GM19395 (cell line): ENCODE measurements at regions not wholly inside any gene's neighbourhood (a gene's known extent, or its start where the extent isn't known, plus 50 kb on each side); places are given as distances from the start of the nearest gene placed in this dataset.

Experiments used
- ATAC-seq: cut with Tn5 transposase; IDR thresholded peaks from one replicate; pipeline ENCODE4 v1.9.1; 2021; ENCODE audit warnings: mild to moderate bottlenecking, moderate library complexity; ENCODE audit not compliant: unreplicated experiment

DNA sequence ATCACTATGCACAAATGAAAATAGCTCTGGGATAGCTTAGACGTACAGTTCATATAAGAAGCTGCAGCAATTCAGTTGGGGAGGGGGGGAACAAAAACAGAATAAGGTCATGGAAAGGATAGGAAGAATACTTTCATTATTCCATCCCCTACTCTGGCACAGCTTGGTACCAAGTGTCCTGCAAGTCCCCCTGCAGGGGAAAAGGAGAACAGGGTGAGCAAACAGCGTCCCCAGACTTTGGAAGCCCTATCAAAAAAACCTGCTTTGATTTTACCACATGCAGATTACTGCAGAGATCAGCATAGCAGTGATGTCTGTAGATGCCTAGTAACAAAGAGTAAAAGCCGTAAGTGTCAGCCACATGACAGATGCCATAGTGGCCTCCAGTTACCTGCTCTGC lies 209.4 kb upstream of the NEIL3 start:
- ATAC-seq: no peak

GRCh38 chr4:177103619-177104018 lies 206.1 kb upstream of the NEIL3 start:
- ATAC-seq: no peak

DNA sequence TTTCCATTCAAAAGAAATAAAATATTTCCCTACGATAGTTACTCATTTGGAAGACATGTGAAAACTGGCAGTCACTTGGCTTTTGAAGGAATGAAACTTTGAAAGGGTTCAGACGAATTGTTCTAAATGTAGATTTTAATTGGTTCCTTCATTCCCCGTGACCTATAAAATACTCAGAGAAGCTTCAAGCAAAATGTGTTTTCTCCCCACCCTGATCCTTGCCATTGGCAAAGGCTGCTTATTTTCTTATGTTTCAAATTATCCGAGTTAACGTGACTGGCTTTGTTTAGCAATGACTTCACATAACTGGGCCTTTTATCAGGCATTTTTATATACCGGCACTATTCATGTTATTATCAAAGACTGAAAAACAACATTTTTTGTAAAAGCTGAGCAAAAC lies 204.1 kb upstream of the NEIL3 start:
- no peak for ATAC-seq

GRCh38 chr4:177107288-177107921 lies 202.3 kb upstream of the NEIL3 start:
- no peak for ATAC-seq

DNA sequence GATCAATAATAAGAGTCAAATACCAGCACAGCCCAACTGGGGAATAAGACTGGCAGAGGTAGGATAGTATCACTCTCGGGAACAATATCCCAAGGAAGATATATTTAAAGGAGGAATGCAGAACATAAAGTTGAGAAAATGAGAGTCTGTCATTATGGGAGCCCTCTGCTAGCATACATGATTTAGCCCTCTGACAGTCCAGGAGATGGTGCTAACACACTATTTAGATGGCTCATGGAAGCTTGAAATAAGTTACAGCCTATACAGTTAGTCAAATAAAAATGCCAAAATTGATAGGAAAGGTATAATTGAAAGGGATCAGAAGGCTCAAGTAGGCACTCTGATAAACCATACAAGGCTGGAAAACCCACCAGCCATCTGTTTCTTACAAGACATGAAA lies 201.0 kb upstream of the NEIL3 start:
- no peak for ATAC-seq

DNA sequence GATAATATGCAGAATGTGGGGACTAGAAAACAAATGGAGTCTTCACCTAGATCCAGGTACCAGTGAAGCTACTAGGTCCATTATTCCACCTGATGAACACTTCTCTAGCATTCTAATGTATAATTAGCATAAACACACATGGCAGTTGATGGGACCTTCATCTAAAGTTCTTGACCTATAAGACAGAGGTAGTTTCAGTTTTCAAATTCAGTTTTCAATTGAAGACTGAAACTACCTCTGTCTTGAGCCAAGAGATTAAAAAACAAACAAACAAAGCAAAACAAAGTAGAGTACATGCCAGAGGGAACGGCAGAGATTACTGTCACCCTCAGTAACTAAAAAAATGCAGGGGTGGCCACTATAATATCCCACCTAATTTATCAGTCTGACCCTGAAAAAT lies 199.9 kb upstream of the NEIL3 start:
- ATAC-seq: no peak

DNA sequence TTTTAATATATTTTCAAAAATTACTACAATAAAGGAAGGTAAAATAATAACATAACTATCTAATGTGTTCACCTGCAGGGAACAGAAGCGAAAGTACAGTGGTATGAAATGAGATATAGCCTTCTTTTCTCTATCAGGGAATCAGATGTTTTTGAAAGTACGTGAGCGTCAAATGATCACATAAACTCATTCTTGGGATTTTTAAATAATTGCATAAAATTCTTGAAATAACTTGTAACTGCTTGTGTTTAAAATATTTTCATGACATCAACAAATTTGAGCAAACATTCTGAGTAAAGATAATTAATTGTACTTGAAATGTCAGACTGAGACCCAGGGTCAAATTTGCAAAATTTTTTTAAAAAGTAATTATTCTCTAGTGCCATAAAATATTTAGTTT lies 193.5 kb upstream of the NEIL3 start:
- no peak for ATAC-seq

DNA sequence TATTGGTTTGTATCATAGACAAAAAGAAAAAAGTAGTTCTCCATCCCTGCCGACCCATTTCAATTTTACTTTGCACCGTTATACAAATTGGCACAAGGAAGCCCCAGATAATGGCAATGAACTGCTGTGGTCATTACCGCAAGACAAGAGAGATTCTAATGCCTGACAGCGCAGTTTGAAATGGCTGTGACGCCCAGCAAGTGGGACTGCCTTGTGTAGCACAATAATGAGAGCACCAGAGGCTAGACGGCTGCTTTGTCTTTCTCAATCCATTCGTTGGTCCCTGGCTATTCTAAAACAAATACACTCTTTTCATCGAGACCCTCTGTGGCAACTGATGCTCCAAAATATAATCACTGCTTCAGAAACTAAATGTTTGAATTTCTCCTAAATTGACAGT lies 192.4 kb upstream of the NEIL3 start:
- no peak for ATAC-seq

- ATAC-seq: no peak
Measured at GRCh38 chr4:177118596-177118995, 191.1 kb upstream of the NEIL3 start.

GRCh38 chr4:177119021-177119471 lies 190.6 kb upstream of the NEIL3 start:
- no peak for ATAC-seq

DNA sequence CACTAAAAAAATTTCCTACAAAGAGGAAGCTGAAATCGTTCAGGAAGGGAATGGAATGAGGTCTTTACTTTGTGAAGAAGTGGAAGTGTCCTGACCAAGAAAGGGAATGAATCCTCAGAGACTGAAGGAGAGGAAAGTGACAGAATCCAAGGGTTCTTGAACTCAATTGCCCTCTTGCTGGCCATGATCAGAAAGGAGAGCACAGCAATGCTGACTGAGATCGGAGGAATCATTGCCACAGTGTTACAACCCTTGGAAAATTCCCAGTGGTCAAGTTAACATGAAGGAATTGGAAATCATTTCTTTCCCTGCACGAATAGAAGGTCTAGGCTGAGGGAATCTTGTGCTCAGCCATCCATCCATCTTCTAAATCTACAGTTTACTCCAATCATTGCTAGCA lies 190.0 kb upstream of the NEIL3 start:
- no peak for ATAC-seq

GRCh38 chr4:177123811-177124210 lies 185.9 kb upstream of the NEIL3 start:
- no peak for ATAC-seq

DNA sequence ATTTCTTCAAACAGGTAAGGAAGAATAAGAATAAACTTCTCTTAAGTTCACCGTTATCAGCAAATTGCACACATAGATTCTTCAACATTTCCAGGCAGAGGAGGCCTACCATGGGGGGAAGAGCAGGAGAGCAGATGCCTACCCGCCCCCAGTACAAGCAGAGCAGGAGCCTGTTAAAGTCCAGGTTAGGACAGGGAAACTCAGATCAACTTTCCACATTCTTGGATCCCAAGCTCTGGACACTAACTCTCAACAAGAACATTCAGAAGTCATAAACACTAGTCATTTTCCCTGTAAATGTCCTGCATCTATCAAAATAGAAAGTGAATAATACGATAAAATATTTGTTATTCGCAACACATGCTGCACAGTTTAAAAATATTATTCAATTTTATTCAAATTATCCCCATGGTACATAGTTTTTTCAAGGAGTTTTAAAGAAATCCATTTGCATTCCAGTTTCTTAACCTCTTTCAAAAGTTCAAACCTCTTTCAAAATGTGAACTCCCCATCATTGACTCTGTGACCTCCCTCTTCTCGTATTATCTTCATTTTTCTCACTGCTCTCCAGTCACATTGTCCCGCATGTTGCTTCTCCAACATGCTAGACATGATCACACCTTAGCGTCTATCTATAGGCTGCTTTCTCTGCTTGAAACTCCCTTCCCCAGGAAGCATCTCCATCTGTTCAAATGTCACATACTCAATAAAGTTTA lies 185.2 kb upstream of the NEIL3 start:
- no peak for ATAC-seq

GRCh38 chr4:177125656-177126055 lies 184.0 kb upstream of the NEIL3 start:
- no peak for ATAC-seq

DNA sequence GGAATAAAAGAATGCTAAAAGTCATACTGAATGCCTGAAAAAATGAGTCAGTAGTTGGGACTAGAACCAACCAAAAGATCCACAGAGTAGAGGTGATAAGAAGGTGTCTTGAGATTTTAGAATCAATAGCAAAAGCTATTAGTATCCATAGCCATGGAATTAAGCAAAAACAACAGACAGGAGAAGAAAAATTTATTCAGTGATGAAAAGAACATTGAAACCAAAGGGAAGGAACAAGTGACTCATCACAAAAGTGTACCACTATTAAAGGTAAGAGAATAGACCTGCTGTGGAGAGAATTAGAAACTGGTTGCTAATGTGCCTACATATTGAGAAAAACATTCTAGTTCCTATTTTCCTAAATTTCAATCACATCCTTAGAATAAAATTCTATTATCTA lies 182.0 kb upstream of the NEIL3 start:
- ATAC-seq: no peak

GRCh38 chr4:177128306-177128705 lies 181.4 kb upstream of the NEIL3 start:
- no peak for ATAC-seq

DNA sequence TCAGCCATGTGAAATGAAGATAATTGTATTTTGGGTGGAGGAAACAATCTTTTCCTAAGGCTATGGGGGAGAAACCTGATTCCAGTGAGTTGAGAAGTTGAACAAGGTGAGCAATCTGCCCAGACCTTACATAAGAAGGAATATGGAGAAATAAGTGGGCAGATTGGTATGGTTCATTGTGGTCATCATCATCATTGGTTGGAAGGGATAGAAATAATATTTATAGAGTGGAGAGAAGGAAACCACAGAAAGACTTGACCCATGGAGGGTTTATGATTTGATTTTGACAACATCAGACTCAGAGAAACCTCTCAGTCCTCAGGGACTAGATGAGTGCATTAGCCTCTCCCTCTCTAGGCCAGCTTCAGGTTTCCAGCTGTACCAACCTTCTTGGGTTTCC lies 177.9 kb upstream of the NEIL3 start:
- ATAC-seq: no peak

DNA sequence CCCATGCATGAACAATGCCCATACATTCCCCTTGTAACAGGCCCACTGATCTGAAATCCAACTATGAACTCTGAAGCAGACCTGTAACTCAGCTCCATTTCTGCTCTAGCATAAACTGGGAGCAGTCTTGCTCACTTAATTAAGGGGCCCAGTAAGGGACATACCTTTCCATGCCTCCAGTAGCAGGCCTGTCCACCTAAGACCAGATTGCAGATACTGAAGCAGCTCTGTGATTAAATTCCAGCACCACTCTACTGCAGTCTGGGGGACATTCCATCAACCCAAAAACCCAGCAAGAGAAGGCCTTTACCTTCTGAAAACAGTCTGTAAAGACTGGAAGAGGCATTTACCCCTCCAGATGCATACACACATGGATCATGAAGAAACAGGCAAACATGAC lies 162.0 kb upstream of the NEIL3 start:
- ATAC-seq: no peak

DNA sequence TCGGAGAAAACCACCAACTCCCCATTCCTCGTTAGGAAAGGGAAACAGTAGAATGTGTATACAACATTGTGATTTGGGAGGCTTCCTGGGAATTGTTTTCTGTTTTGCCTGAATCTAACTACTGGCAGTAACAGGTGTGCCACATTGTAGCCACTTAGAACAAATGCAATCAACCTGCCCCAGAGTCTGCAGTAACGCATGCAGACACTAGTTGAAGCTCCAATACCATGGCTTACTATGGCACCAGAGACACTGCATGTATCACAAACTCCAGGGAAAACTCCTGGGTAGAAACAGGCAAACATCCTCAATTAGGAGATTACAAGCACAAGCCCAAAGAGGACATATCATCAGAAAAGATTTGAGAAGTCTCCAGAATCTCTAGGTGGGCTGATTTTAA lies 154.2 kb upstream of the NEIL3 start:
- ATAC-seq: no peak

DNA sequence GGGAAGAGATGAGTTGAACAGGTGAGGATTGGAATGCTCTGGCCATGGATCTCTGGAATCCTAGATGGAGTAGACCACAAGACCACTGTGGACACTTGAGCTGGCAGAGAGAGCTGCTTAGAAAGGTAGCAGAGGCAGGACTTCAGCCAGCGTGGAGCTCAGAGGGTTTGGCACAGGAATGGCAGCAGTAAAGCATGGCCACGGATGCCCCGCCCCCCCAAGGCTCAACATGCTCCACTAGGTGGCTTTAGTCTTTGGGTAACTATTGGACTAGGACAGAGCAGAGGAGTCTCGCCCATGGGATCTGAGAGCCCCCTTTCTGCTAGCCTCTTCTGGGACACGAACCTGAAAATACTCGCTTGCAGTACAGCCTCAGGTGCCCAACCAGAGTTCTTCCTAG lies 150.1 kb upstream of the NEIL3 start:
- ATAC-seq: no peak

GRCh38 chr4:177161781-177162180 lies 147.9 kb upstream of the NEIL3 start:
- no peak for ATAC-seq

DNA sequence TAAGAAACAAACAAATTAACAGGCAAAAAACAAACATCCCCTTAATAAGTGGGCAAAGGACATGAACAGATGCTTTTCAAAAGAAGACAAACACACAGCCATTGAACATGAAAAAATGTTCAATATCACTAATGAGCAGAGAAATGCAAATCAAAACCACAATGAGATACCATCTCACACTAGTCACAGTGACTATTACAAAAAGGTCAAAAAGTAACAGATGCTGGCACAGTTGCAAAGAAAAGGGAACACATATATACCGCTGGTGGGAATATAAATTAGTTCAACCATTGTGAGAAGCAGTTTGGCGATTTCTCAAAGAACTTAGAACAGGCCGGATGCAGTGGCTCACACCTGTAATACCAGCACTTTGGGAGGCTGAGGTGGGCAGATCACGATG lies 146.1 kb upstream of the NEIL3 start:
- no peak for ATAC-seq

DNA sequence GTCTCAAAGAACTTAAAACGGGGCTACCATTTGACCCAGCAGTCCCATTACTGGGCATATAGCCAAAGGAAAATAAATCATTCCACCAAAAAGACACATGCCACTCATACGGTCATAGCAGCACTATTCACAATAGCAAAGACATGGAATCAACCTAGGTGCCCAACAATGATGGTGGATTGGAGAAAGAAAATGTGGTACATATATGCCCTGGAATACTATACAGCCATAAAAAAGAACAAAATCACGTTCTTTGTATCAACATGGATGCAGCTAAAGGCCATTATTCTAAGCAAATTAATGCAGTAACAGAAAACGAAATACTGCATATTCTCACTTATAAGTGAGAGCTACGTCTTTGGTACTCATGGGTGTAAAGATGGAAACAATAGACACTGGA lies 138.1 kb upstream of the NEIL3 start:
- ATAC-seq: no peak
